Spleen (tissue), 11 donors: ENCODE measurements at regions not wholly inside any gene's neighbourhood (a gene's known extent, or its start where the extent isn't known, plus 50 kb on each side); places are given as distances from the start of the nearest gene placed in this dataset.

Experiments
- DNase-seq: peaks from one replicate; pipeline ENCODE4 v3.0.0-alpha.2; 2020
- H3K27ac ChIP-seq, 8 donors: fragments of 200-600 bp; sonication (generic) in 7 of 8; 1 replicate in 4 of 8; 2 replicates in 4 of 8; pipeline versions ENCODE4 v1.5.0 to v1.8.0; 2016 to 2021; ENCODE audit warnings: inconsistent platforms in 4 of 8, mild to moderate bottlenecking in 4 of 8, moderate library complexity in 1 of 8
- H3K27me3 ChIP-seq, 7 donors: fragments of 200-600 bp; sonication (generic) in 6 of 7; replicated peaks in 1 of 7; 1 replicate in 4 of 7; 2 replicates in 3 of 7; pipeline versions ENCODE4 v1.5.0 to v1.8.0; 2016 to 2021; ENCODE audit warnings: inconsistent platforms in 3 of 7, mild to moderate bottlenecking in 1 of 7
- H3K36me3 ChIP-seq, 6 donors: fragments of 200-600 bp; sonication (generic) in 5 of 6; 1 replicate in 4 of 6; 2 replicates in 2 of 6; pipeline versions ENCODE4 v1.5.0 to v1.8.0; 2016 to 2021; ENCODE audit warnings: inconsistent platforms in 2 of 6
- H3K4me1 ChIP-seq, 6 donors: fragments of 200-600 bp; sonication (generic) in 5 of 6; 1 replicate in 3 of 6; 2 replicates in 3 of 6; pipeline versions ENCODE4 v1.5.0 to v1.8.0; 2016 to 2021; ENCODE audit warnings: inconsistent platforms in 3 of 6
- H3K4me3 ChIP-seq, 8 donors: fragments of 200-600 bp; sonication (generic) in 7 of 8; 1 replicate in 4 of 8; 2 replicates in 4 of 8; pipeline versions ENCODE4 v1.5.0 to v1.8.0; 2016 to 2021; ENCODE audit warnings: inconsistent platforms in 4 of 8, mild to moderate bottlenecking in 4 of 8, moderate library complexity in 2 of 8
- H3K9me3 ChIP-seq, 8 donors: fragments of 200-600 bp; sonication (generic) in 7 of 8; 1 replicate in 4 of 8; 2 replicates in 4 of 8; pipeline versions ENCODE4 v1.5.0 to v1.8.0; 2016 to 2021; ENCODE audit warnings: inconsistent platforms in 4 of 8
- CTCF ChIP-seq, 11 experiments: fragments of 200-600 bp in 7 of 11; fragments of 450-650 bp in 4 of 11; sonication (generic) in 4 of 11; IDR thresholded peaks in 8 of 11; conservative IDR thresholded peaks in 3 of 11; 1 replicate in 7 of 11; 2 replicates in 4 of 11; pipeline versions ENCODE4 v1.4.0 to v1.8.0; 2016 to 2021; ENCODE audit warnings: antibody characterized with exemption in 11 of 11, inconsistent platforms in 4 of 11, mild to moderate bottlenecking in 1 of 11
- POLR2A ChIP-seq, 3 donors: fragments of 450-650 bp; IDR thresholded peaks; one replicate each; pipeline ENCODE4 v1.5.1; 2017; ENCODE audit warnings: antibody characterized with exemption in 3 of 3, mild to moderate bottlenecking in 1 of 3
- POLR2AphosphoS5 ChIP-seq, 3 donors: sonication (generic); formaldehyde crosslinking; IDR thresholded peaks; one replicate each; pipeline ENCODE4 v1.5.1; 2017; ENCODE audit warnings: antibody characterized with exemption in 3 of 3
- WGBS, 5 donors: extraction: QIAGEN DNeasy Blood & Tissue Kit in 3 of 5; methylation state at CpG; one replicate each; pipeline versions ENCODE4 v1.1.5 to v1.1.7; 2013 to 2018; 5-methylcytosine and 5-hydroxymethylcytosine counted together
- intact Hi-C: fragments of 100-400 bp; cut with DNase I; formaldehyde crosslinking; loops from one replicate; pipeline ENCODE4 v1.15.0; 2023; ENCODE audit warnings: low total_unique reads
- donor health status: healthy with polysubstance abuse.
- donor health status: DM: no; HTN: no; CAD: no; lungs with moderate emphysema.
- donor health status: DM: no; HTN: no; CAD: no.
- donor health status: Bipolar disorder and iron deficiency.
- donor health status: healthy.
- donor health status: DM: no; HTN: no; CAD: no.
- donor health status: DM: yes; HTN: yes; CAD: no.

DNA sequence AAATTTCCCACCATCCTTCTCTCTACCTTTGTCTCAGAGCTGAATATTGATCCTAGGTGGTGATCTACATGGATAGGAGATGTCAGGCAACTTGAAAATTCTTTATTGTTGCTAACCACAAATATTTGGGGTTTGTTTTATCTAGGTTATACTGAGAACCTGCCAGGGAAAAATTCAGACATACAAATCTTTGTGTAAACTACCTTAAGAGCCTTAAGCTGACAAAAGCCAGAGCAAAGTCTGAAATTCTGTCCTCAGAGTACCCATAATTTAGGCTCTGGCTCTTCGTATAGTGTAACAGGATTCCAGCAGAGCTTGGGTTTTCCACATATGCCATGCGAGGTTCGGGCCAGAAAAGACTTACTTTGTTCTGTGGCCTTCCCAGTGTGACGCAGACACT lies 406.7 kb upstream of the MAF start:
- Histone ChIP-seq H3K36me3 (no peaks in the 10 kb centered on the region), H3K9me3 (peaks cover 0 to 9% (median 0%) of the 10 kb centered on the region in 8 donors), H3K4me3 (no peak overlapping the region), H3K27ac (no peak overlapping the region), H3K4me1 (no peaks in the 10 kb centered on the region), H3K27me3 (no peaks in the 10 kb centered on the region)
- WGBS, 5 donors: 60 to 87% (median 78%) methylated on average over 4 of the region's 4 CpGs
- no peak for TF ChIP-seq POLR2AphosphoS5 (IDR thresholded peaks at IDR 0.05)
- TF ChIP-seq CTCF (IDR thresholded peaks at IDR 0.05 in 8 of 11, conservative IDR thresholded peaks at IDR 0.05 in 3 of 11): no peak
- TF ChIP-seq POLR2A (IDR thresholded peaks at IDR 0.05): no peak
- intact Hi-C loops: no loop called here
- DNase-seq: no peak

GRCh38 chr16:80006241-80007215 lies 406.0 kb upstream of the MAF start:
- Histone ChIP-seq H3K4me3 (no peak overlapping the region), H3K36me3 (no peaks in the 10 kb centered on the region), H3K9me3 (peaks cover 0 to 9% (median 0%) of the 10 kb centered on the region in 8 donors), H3K27ac (no peak overlapping the region), H3K27me3 (no peaks in the 10 kb centered on the region), H3K4me1 (no peaks in the 10 kb centered on the region)
- no peak for DNase-seq
- intact Hi-C loops: no loop called here
- TF ChIP-seq POLR2A (IDR thresholded peaks at IDR 0.05) (no peak), POLR2AphosphoS5 (IDR thresholded peaks at IDR 0.05) (no peak), CTCF (IDR thresholded peaks at IDR 0.05 in 8 of 11, conservative IDR thresholded peaks at IDR 0.05 in 3 of 11) (no peak)
- WGBS, 5 donors: 80 to 86% (median 83%) methylated on average over 16 to 17 of the region's 17 CpGs

DNA sequence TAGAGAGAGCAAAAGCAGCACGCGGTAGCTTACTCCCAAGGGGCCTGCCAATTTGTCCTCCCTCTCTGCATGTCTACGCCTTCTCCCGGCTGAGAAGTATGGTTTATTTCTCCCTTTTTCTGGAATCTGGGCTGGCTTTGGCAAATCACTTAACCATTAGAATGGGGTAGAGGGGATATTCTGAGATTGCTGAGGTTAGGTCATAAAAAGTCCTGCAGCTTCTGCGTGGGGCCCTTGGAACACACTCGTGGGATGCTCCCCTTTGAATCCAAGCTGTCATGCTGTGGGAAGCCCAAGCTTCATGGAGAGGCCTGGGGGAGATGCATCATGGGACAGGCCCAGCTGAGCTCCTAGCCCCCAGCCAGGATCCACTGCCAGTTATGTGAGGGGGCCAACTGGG lies 403.6 kb upstream of the MAF start:
- Histone ChIP-seq H3K36me3 (no peaks in the 10 kb centered on the region), H3K4me3 (no peak overlapping the region), H3K4me1 (no peaks in the 10 kb centered on the region), H3K9me3 (peaks cover 0 to 6% (median 0%) of the 10 kb centered on the region in 8 donors), H3K27ac (no peak overlapping the region), H3K27me3 (no peaks in the 10 kb centered on the region)
- DNase-seq: no peak
- intact Hi-C loops: no loop called here
- 93 to 98% (median 95%) methylated on average over 6 of the region's 6 CpGs for WGBS, 5 donors
- TF ChIP-seq POLR2AphosphoS5 (IDR thresholded peaks at IDR 0.05): no peak
- TF ChIP-seq CTCF (IDR thresholded peaks at IDR 0.05 in 8 of 11, conservative IDR thresholded peaks at IDR 0.05 in 3 of 11): no peak
- TF ChIP-seq POLR2A (IDR thresholded peaks at IDR 0.05): no peak

- no peaks in the 10 kb centered on the region for H3K27me3 ChIP-seq
- DNase-seq: no peak
- peaks cover 0 to 6% (median 0%) of the 10 kb centered on the region in 8 donors for H3K9me3 ChIP-seq
- intact Hi-C loops: no loop called here
- WGBS, 5 donors: 88 to 92% (median 92%) methylated on average over 2 of the region's 2 CpGs
- H3K4me3 ChIP-seq: no peak overlapping the region
- H3K36me3 ChIP-seq: no peaks in the 10 kb centered on the region
- TF ChIP-seq POLR2A (IDR thresholded peaks at IDR 0.05) (no peak), POLR2AphosphoS5 (IDR thresholded peaks at IDR 0.05) (no peak), CTCF (IDR thresholded peaks at IDR 0.05 in 8 of 11, conservative IDR thresholded peaks at IDR 0.05 in 3 of 11) (no peak)
- H3K27ac ChIP-seq: no peak overlapping the region
- no peaks in the 10 kb centered on the region for H3K4me1 ChIP-seq
Observed at GRCh38 chr16:80002261-80002660, 401.7 kb upstream of the MAF start.
